Heart left ventricle (tissue), 16 donors: ENCODE measurements at regions not wholly inside any gene's neighbourhood (a gene's known extent, or its start where the extent isn't known, plus 50 kb on each side); places are given as distances from the start of the nearest gene placed in this dataset.

Source experiments
- ATAC-seq, 4 donors: fragments of 200-7000 bp; cut with Tn5 transposase; one replicate each; pipeline ENCODE4 v1.9.1; 2020 to 2022; ENCODE audit warnings: moderate library complexity in 4 of 4, mild to moderate bottlenecking in 3 of 4, moderate number of reproducible peaks in 1 of 4
- DNase-seq, 5 donors: peaks; one replicate each; pipeline ENCODE4 v3.0.0-alpha.2; 2020
- H3K27ac ChIP-seq, 12 donors: fragments of 200-600 bp; sonication (generic) in 4 of 12; one replicate each; pipeline versions ENCODE4 v1.5.0 to v1.8.0; 2016 to 2022; ENCODE audit warnings: mild to moderate bottlenecking in 2 of 12
- H3K27me3 ChIP-seq, 9 donors: fragments of 200-600 bp; sonication (generic) in 2 of 9; one replicate each; pipeline versions ENCODE4 v1.5.1 to v1.8.0; 2016 to 2022; ENCODE audit warnings: mild to moderate bottlenecking in 3 of 9
- H3K36me3 ChIP-seq, 9 donors: fragments of 200-600 bp; sonication (generic) in 2 of 9; one replicate each; pipeline versions ENCODE4 v1.5.0 to v1.8.0; 2018 to 2022; ENCODE audit warnings: mild to moderate bottlenecking in 2 of 9
- H3K4me1 ChIP-seq, 12 donors: fragments of 200-600 bp; sonication (generic) in 4 of 12; one replicate each; pipeline versions ENCODE4 v1.5.0 to v1.8.0; 2016 to 2022; ENCODE audit warnings: mild to moderate bottlenecking in 3 of 12
- H3K4me3 ChIP-seq, 12 donors: fragments of 200-600 bp; sonication (generic) in 4 of 12; one replicate each; pipeline versions ENCODE4 v1.5.0 to v1.8.0; 2017 to 2022; ENCODE audit warnings: mild to moderate bottlenecking in 9 of 12, moderate library complexity in 4 of 12
- H3K9me3 ChIP-seq, 12 donors: fragments of 200-600 bp; sonication (generic) in 4 of 12; one replicate each; pipeline versions ENCODE4 v1.5.0 to v1.8.0; 2016 to 2022; ENCODE audit warnings: mild to moderate bottlenecking in 1 of 12
- CTCF ChIP-seq, 12 donors: fragments of 200-600 bp; sonication (generic) in 4 of 12; IDR thresholded peaks; one replicate each; pipeline versions ENCODE4 v1.5.0 to v1.8.0; 2018 to 2022; ENCODE audit warnings: antibody characterized with exemption in 12 of 12, mild to moderate bottlenecking in 5 of 12
- POLR2A ChIP-seq, 2 donors: fragments of 450-650 bp; IDR thresholded peaks; one replicate each; pipeline ENCODE4 v1.6.1; 2017; ENCODE audit warnings: antibody characterized with exemption in 2 of 2, mild to moderate bottlenecking in 2 of 2, moderate library complexity in 2 of 2
- WGBS, 4 donors: extraction: QIAGEN DNeasy Blood & Tissue Kit in 2 of 4; methylation state at CpG; one replicate each; pipeline versions ENCODE4 v1.1.5 to v1.1.7; 2013 to 2018; 5-methylcytosine and 5-hydroxymethylcytosine counted together
- intact Hi-C, 10 donors: fragments of 100-400 bp; cut with DNase I; formaldehyde crosslinking; loops; one replicate each; pipeline versions ENCODE4 v1.11.1 to v1.14.2; 2022
- donor health status: ischemic (EF 13 %, LVEDD 7.1; RV severe dilation, severe dysfunction).
- donor health status: healthy with polysubstance abuse.
- donor health status: DM: no; HTN: yes; CAD: no.
- donor health status: DM: no; HTN: no; CAD: no.
- donor health status: ischemic (EF 25% LVEDD 6.9; RV normal size, moderate dysfunction).
- donor health status: ischemic (EF 25% LVEDD 5.7; RV mildly dilated, moderate dysfunction).
- donor health status: healthy.
- donor health status: DM: yes; HTN: yes; CAD: no.
- donor health status: ischemic (EF 35%, LVEDD 5.7; RV mildly dilated, moderate dysfunction).
- donor health status: nonischemic (EF 11% LVEDD 7.7; RV severe dilation, severe dysfunction).
- donor health status: DM: yes; HTN: yes; CAD: no.
- donor health status: PGD.
- donor health status: ischemic (EF 29% LVEDD 5.4; RV normal size, mild dysfunction).
- donor health status: nonischemic (EF 23%, LVEDD 6.1; RV moderate dilation, normal function).

GRCh38 chr2:138205281-138205680 is 241.0 kb downstream of the HNMT start:
- H3K27me3 ChIP-seq = no peaks in the 10 kb centered on the region
- no peak for ATAC-seq
- H3K27ac ChIP-seq = no peak overlapping the region
- H3K4me3 ChIP-seq = no peak overlapping the region
- H3K4me1 ChIP-seq = peaks cover 0 to 2% (median 0%) of the 10 kb centered on the region in 12 donors
- no peaks in the 10 kb centered on the region for H3K36me3 ChIP-seq
- TF ChIP-seq POLR2A (IDR thresholded peaks at IDR 0.05) (no peak), CTCF (IDR thresholded peaks at IDR 0.05) (no peak)
- intact Hi-C loops = no loop called here
- H3K9me3 ChIP-seq = no peaks in the 10 kb centered on the region
- WGBS, 4 donors = 94 to 98% (median 95%) methylated on average over 1 of the region's 1 CpG
- no peak for DNase-seq

- Histone ChIP-seq H3K27me3 (no peaks in the 10 kb centered on the region), H3K9me3 (no peaks in the 10 kb centered on the region), H3K36me3 (no peaks in the 10 kb centered on the region), H3K4me1 (no peaks in the 10 kb centered on the region), H3K4me3 (no peak overlapping the region), H3K27ac (no peak overlapping the region)
- intact Hi-C loops = no loop called here
- no peak for TF ChIP-seq CTCF (IDR thresholded peaks at IDR 0.05)
- no peak for TF ChIP-seq POLR2A (IDR thresholded peaks at IDR 0.05)
- ATAC-seq (no peak), DNase-seq (no peak)
- 96 to 98% (median 97%) methylated on average over 3 of the region's 3 CpGs for WGBS, 4 donors
These were observed 243.0 kb downstream of the HNMT start for GRCh38 chr2:138207074-138207930.

GRCh38 chr2:138209009-138209408 is 244.7 kb downstream of the HNMT start:
- Histone ChIP-seq H3K4me3 (no peak overlapping the region), H3K36me3 (no peaks in the 10 kb centered on the region), H3K27me3 (no peaks in the 10 kb centered on the region), H3K4me1 (no peaks in the 10 kb centered on the region), H3K27ac (no peak overlapping the region), H3K9me3 (no peaks in the 10 kb centered on the region)
- no peak for ATAC-seq
- TF ChIP-seq POLR2A (IDR thresholded peaks at IDR 0.05) (no peak), CTCF (IDR thresholded peaks at IDR 0.05) (no peak)
- DNase-seq = no peak
- 85 to 88% (median 87%) methylated on average over 3 of the region's 3 CpGs for whole genome bisulfite sequencing, 4 donors
- intact Hi-C loops = no loop called here

GRCh38 chr2:138210487-138210886 is 246.2 kb downstream of the HNMT start:
- no peaks in the 10 kb centered on the region for H3K9me3 ChIP-seq
- no peaks in the 10 kb centered on the region for H3K27me3 ChIP-seq
- no peaks in the 10 kb centered on the region for H3K36me3 ChIP-seq
- no peak overlapping the region for H3K27ac ChIP-seq
- intact Hi-C loops = no loop called here
- ATAC-seq = no peak
- WGBS, 4 donors = 74 to 91% (median 86%) methylated on average over 2 of the region's 2 CpGs
- no peaks in the 10 kb centered on the region for H3K4me1 ChIP-seq
- DNase-seq = no peak
- no peak for TF ChIP-seq CTCF (IDR thresholded peaks at IDR 0.05)
- TF ChIP-seq POLR2A (IDR thresholded peaks at IDR 0.05) = no peak
- H3K4me3 ChIP-seq = no peak overlapping the region
